ENCODE measurements at regions not wholly inside any gene's neighbourhood (a gene's known extent, or its start where the extent isn't known, plus 50 kb on each side); places are given as distances from the start of the nearest gene placed in this dataset.

DNA sequence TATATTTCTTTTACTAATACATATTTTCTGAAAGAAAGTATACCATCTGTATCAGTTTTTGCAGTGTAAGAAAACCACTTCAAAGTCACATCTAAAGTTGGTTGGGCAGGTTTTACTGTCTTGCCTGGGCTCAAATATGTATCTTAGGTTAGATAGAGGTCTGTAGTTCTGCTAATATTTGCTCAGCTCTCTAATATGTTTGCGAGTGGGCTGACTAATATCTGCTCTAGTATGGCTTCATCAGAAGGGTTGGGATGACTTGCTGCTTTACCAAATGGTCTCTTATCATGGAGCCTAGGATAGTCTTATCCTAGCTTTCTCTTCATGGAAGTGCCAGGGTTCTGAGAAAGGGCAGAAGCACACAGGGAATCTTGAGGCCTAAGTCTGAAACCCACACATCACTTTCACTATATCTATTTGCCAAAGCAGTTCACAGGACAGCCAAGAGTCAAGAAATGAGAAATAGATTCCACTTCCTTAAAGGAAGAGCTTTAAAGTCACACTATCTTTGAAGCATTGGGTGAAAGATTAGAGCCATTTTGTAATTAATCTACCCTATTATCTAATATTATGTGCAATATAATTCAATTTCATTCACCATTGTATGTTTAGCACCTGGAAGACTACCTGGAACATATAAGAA lies 610.0 kb downstream of the KCNJ3 start:
- no peak for DNase-seq (ENCODE audit: low spot score)

DNA sequence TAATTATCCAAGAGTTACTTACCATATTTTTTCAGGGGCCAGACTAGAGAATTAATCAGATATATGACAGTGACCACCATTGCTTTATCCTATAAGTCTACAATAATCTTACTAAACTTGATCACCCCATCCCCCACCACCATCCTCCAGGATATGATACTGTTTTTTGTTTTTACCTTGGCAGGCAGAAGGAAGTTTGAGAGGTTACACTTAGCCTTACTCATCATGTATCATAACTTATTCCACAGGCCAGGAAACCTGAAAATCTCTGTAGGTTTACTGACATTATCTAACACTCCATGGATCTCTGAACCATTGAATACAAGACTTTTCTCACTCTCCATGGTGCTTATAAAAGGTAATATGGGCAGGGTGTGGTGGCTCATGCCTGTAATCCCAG lies 602.7 kb downstream of the KCNJ3 start:
- no peak for DNase-seq (ENCODE audit: low spot score)

DNA sequence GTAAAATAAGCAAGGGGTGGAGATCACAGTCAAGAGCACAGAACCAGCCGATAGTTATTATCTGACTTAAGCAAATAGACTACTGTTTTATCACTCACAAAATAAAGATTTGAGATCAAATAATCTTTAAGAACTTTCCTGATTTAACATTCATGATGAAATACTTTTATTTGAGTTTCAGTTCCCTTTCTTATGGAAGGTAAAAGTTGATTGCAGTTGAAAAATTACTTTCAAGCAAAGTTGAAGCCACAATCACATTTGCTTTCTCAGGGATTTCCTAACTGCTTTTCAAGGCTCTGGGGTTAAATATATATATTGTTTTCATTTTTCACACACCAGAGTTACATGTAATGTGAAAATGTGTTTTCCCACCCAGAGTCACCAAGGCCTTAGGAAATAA lies 599.5 kb downstream of the KCNJ3 start:
- no peak for DNase-seq (ENCODE audit: low spot score)

DNA sequence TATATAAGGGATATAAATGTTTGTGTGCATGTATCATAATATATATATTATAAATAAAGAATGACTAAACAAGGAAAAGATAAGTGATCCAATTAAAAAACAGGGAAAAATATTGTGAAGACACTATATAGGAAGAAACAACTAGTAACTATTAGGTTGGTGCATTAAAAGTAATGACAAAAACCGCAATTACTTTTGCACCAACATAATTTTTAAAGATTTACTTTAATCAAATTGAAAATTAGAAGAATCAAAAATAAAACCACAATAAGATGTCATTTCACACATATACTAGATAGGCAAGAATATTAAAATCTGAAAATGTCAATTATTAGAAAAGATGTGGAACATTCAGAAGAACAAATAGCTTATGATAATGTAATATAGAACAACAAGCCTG lies 595.9 kb downstream of the KCNJ3 start:
- DNase-seq (ENCODE audit: low spot score) = no peak

DNA sequence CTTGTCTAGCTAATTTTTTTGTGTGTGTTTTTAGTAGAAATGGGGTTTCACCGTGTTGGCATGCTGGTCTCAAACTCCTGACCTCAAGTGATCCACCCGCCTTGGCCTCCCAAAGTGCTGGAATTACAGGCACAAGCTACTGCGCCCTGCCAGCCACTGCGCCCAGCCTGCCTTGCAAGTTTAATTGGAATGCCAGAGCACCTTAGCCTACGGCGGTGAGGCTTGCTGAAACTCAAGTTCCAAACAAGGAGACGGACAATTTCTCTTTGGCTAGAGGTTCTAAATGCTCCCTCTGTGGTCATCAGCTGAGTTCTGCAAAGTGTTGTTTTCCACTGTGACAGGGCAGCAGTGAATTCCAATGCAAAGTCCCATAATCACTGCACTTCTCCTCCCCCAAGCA lies 583.4 kb downstream of the KCNJ3 start:
- DNase-seq (ENCODE audit: low spot score) = no peak

DNA sequence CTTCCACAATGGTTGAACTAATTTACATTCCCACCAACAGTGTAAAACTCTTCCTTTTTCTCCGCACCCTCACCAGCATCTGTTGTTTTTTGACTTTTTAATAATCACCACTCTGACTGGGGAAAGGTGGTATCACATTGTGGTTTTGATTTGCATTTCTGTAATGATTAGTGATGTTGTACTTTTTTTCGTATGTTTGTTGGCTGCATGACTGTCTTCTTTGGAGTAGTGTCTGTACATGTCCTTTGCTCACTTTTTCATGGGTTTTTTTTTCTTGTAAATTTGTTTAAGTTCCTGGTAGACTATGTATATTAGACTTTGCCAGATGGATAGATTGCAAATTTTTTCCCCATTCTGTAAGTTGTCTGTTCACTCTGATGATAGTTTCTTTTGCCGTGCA lies 574.8 kb downstream of the KCNJ3 start:
- no peak for DNase-seq (ENCODE audit: low spot score)

DNA sequence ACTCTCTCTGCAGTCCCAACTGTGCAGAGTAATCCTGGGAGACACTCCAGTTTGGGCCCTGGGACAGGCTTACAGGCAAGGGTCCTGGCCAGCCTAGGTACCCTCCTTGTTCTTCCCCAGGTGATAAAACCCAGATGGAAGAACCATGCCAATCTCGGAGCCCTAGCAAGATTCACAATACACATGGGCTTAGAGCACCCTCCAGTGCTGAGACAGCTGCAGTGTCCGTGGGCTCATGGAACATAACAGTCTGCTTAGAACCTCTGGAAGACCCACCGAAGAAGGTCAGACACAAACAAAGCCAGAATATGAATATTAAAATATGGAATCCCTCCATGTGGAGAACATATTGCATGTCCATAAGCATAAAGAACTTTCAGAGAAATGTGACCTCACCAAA lies 568.1 kb downstream of the KCNJ3 start:
- no peak for DNase-seq (ENCODE audit: low spot score)

DNA sequence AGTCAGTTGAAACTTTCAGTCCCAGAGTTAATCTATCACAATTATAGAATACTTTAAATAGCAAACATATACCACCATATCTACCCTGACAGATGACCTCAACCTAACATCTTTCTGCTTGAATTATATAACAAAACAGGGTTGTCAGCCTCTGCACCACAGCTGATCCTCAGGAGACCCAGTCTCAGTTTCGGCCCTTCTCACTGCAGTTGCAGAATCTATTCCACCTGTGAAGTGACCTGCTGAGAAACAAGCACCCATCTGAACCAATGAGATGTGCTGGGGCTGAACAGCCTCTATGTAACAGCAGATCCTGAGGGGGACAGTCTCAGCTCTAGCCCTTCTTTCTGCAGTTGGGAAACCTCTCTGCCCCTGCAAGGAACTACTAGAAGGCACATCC lies 567.6 kb downstream of the KCNJ3 start:
- DNase-seq (ENCODE audit: low spot score) = no peak

DNA sequence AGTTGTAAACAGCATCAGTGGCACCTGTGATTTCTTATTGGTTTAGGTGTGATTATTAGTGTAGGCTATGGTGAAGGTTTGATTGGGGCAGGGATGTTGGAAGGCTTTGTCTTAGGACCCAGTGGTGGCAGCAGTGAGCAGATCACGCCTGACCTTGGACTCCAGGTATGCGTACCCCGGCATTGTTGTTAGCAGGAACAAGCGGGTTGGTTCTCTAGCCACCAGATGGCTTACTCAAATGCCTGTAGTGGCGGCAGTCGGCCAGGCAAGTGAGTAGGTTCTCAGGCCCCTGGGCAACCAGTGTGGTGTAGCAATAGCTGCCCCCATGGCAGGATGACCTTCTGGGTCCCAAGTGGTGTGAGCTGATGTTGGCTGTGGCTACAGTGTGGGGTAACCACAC lies 558.3 kb downstream of the KCNJ3 start:
- no peak for DNase-seq (ENCODE audit: low spot score)

DNA sequence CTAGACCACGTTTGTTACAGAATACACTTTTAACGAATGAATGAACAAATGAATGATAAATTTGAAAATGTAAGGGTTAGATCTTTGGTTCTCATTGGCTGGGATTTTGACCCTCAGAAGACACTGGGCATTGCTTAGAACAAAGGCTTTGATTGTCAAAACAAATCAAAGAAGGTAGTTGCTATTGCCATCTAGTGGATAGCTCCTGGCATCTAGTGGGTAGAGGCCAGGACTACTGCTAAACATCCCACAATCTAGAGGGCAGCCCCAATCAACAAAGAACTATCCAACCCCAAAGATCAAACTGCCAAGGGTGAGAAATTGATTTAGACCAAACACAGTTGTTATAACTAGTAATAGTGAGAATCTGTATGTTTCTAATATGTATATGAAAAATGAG lies 552.3 kb downstream of the KCNJ3 start:
- peak; percentile 7 for DNase-seq (ENCODE audit: low spot score)

DNA sequence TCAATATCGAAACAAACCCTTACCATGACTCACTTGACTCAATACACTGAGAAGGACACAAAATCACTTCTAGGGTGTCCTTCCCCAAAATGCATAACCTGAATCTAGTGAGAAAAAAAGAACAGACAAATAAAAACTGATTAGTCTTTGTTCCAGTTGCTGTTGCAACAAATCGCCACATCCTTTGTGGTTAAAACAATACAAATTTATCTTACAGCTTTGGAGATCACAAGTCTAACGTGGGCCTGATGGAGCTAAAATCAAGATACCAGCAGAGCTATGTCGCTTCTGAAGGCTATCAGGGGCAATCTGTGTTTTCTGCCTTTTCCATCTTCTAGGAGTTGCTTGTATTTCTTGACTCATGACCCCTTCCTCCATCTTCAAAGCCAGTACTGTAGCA lies 541.7 kb downstream of the KCNJ3 start:
- no peak for DNase-seq (ENCODE audit: low spot score)

DNA sequence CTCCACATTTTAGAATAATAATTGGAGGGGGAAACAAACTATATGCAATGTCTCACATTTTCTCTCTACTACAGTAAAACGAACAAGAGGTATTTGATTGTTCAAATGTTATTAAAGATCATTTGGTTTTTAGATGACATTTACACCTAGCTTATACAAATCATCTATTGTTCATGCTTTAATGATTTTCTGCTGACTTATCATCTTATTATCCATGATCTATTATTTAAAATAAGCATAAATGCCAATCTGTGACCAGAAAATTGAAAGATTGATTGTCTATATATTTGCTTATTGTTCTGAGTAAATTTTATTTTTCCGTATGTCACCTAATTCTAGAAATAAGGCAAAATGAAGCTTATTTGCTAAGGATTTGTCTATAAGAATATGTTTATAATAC lies 537.2 kb downstream of the KCNJ3 start:
- no peak for DNase-seq (ENCODE audit: low spot score)

DNA sequence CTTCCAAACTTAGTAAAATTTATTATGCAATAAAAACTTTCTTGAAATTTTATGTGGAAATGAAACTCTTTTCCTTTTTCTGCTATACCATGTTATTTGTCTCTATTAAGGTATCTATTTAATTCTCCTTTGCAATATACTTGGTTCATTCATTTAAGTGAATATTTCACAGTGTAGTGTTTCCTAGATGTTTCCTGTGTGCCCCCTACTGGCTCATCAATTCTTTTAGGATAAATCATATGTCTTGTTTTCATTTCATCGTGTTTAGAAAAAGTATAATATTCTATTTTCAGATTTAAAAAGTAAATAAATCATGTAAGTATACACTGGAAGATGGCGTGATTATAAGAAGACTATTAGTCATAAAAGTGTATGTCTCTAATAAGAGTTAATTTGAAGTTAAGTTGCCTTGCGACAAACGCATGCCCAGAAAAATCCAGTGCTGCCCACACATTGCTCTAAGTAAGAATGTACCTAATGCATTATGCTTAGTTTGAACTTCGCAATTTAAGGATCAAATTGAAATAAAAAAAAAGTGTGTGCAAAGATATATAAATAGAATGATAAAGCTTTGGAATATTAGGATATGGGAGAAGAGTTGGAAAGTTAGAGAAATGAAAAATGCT lies 525.4 kb downstream of the KCNJ3 start:
- DNase-seq (ENCODE audit: low spot score) = peak; percentile 2

DNA sequence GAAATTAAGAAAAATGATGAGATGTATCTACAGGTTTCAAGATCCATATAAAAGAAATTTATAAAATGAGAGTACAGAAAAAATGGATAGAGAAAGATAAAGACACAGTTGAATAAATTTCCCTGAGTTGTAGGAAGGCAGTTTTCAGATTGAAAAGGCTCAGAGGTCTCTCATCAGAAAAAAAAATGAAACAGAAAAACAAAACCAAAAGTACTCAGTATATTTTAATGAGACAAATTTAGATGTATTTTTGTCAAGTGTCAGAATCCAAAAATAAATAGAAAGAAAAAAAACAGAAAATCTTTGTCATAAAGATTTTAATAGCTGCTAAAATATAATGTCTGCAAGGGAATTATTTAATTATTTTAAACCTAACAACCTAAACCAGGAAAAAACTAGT lies 520.5 kb downstream of the KCNJ3 start:
- no peak for DNase-seq (ENCODE audit: low spot score)

DNA sequence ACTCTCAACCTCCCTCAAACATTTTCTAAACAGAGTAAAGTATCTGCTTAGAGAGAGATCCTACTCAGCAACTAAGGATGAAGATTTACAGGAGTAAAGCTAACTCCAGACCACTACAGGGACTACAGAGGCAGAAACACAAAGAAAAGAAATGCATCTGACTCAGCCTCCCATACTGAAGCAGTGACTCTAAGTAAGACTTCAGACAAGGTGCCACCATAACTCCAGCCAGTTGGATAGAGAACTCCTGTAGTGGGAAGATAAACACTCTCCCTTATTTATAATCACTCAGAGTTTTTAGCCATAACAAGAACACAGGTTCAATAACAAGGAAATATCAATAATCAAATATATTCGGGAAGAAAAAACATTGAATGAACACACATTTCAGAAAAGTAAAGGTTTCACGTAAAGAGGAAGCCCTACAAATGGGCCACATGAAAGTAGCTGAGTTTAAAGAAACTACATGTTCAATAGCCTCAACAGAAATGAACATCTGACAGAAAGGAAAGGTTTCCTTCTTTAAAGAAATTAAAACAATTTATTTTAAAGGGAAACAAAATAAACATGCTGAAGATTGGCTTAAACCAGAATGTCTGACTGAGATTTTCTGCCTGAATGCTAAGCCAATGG lies 519.9 kb downstream of the KCNJ3 start:
- DNase-seq (ENCODE audit: low spot score) = no peak

DNA sequence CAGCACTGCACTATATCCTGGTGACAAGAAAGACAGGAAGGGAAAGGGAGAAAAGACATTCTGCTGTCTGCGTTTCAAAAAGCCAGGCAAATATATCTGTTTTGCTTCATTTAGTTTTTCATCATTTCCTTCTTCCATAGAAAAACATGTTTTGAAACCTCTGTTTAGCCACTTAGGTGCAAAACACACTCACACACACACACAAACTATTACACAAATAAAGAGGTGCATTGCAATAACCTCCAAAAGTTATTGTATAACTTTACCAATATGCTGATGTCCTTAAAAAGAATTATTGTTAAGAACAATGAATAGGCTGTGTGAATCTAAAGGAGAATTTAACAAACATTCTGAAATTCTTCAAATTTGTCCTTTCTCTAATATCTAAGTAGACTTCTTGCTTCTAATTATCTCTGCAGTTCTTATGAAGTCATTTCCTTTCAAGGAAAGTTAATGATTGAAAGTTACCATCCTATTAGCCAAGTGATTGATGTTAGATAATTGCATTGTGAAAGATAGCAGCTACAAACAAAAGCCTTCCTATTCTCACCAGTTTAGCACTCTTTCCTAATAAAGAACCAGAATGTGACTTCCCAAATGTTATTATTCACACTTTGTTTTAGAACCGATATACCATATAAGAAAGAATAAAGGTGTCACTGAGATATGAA lies 516.7 kb downstream of the KCNJ3 start:
- no peak for DNase-seq (ENCODE audit: low spot score)

DNA sequence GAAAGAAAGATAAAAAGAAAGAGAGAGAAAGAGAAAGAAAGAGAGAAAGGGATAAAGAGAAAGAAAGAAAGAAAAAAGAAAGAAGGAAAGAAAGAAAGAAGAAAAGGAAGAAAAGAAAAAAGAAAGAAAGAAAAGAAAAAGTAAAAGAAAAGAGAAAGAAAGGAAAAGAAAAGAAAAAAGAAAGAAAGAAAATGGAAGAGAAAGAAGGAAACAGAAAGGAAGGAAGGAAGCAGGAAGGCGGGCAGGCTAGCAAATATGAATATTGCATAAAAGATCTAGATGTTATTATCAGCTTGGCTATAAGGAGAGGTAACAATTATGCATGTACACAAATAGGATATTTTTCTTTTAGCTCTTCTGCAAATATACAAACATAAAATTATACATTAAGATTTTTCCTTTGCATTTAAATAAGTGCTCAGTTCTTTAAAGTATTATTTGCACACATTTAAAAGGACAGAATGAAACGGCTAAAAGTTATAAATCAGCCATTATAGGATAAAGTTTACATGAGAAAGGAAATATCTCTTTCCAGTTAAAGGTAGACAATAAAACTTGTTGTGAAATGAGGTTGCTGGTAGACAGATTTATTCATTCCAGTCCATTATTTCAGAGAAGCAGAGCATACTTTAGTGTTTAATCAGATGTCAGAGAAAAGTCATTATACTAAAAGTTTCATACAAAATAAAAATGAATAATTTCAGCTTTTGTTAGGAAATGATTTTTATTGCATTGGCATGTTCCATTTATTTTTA lies 511.4 kb downstream of the KCNJ3 start:
- DNase-seq (ENCODE audit: low spot score) = no peak

DNA sequence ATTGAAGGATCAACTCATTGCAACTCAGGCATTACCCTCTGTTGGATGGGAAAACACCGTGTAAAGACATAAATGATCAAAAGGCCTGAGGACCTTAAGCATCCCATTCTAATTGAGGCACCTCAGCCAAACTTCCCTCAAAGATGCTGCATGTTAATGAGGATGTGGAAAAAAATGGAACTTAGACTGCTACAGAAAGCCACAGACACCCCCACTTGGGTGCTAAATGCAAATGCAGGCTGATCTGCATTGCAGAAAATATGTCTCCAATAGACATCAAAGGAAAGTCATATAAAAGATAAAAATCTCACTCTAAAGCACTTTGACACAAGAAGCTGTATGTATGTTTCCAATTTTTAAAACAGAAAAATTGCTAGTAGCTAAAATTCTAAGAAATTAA lies 504.7 kb downstream of the KCNJ3 start:
- DNase-seq (ENCODE audit: low spot score) = no peak

DNA sequence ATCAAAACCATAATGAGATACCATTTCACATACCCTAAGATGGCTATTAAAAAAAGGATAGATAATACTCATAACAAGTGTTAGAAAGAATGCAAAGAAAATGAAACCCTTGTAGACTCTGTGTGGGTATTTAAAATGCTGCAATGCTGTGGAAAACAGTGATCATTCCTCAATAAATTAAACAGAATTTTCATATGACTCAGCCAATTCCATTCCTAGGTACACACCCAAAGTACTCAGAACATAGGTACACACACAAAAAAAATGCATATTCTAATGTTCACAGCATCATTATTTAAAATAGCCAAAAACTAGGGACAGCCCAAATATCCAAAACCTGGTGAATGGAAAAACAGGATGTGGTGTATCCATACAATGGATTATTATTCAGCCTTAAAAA lies 502.3 kb downstream of the KCNJ3 start:
- DNase-seq (ENCODE audit: low spot score) = no peak

DNA sequence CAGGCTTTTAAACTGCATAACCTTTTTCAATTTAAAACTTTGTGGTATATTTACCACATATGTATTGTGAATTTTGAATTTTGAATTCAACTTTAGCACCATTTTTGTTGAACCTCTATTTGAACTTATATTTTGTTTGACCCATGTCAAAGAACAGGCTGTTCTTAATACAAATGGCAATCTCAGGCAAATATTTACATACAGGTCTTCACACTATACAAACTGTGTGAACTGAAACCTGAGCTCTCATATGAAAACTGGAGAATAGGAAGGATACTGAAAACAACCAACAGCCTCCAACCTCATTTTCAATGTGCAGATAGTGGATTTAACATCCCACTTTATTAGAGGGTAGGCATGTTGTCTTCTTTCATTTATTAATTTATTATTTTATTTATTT lies 491.8 kb downstream of the KCNJ3 start:
- no peak for DNase-seq (ENCODE audit: low spot score)

DNA sequence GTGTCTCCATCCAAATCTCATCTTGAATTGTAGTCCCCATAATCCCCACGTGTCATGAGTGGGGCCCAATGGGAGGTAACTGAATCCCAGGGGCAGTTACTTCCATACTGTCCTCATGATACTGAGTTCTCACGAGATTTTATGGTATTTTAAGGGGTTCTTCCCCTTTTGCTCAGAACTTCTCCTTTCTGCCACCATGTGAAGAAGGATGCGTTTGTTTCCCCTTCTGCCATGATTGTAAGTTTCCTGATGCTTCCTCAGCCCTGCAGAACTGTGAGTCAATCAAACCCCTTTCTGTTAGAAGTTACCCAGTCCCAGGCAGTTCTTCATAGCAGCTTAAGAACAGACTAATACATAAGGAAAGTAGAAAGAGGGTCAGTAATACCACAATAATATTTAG lies 480.4 kb downstream of the KCNJ3 start:
- DNase-seq (ENCODE audit: low spot score) = no peak

DNA sequence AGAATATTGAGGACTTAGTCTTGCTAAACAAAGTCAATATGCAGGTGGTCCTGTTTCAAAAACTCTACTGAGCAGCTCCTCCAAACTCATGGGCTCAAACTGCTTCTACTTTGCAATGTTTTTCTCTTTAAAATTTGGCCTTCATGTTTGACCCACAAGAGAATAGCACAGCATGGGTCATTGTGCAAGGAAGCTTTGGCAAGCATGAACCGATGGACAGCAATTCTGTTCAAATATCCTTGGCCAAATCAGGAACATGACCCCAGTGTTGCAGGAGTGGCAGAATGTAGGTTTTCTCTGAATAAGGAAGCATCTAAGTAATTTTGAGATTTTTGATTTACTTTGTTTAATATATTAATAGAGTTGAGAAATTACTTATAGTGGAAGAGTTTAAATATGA lies 477.9 kb downstream of the KCNJ3 start:
- DNase-seq (ENCODE audit: low spot score) = no peak

DNA sequence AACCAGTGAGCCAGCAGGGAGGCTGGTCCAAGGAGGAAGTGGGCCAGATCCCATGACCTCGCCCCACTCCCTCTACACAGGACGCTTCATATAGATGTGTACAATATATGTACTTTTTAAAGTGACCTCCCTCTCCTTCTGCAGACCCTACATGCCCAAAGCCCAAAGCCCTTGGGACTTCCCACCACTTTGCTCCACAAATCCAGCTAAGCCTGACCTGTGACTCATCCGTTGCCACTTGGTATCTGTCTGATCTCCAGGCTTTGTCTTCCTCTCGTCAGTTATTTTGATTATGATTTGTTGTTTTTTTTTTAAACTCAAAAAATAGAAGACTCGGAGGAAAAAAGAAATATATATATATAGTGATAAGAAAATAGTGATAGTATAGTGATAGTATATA lies 470.8 kb downstream of the KCNJ3 start:
- DNase-seq (ENCODE audit: low spot score) = no peak

Measured in putamen (tissue), 1 donor.